ENCODE measurements at regions not wholly inside any gene's neighbourhood (a gene's known extent, or its start where the extent isn't known, plus 50 kb on each side); places are given as distances from the start of the nearest gene placed in this dataset.
A peak's percentile ranks its signal among the peaks of the same experiment; 100 is the strongest.

DNA sequence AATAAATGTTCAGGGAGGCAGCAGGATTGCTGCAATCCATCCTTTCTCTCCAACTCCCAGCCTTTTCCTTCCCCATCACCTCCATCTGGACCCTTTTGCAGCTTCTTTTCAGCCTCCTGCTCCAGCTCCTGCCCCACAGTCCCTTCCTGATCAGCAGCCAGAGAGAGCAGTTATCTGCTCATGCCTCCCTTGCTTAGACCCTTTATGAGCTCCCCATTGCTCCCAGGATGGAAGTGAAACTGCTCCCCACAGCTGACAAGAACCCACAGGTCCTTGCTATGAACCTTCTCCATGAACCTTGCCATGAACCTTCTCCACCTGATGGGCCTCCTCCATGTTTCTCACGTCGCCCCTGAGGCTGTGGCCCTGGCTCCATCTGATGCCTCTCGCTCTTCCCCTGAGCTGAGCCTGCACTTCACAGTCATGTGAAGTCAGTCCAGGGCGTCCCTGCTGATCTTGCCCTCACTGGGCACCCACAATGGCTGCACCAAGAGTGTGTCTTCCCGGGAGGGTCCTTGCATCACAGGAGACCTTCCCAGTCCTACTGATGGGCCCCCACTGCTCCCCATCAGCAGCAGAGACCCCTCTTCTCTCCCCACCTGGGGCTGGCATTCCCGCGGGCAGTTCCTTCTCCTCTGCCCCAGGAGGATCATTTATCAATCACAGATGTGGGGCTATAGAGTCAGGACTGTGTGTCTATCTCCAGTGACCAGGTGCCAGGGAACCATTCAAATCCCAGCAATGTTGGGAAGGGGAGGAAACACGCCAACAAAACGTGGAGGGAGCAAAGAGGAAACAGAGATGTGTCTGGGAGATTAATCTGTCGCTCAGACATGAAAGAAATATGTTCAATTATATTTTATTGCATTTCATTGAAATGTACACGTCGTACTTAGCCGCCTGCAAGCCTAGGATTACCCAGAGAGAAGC is 73.1 kb downstream of the MATN1 start:
- Histone ChIP-seq H3K9me3 (ENCODE audit: control insufficient read depth in 4 of 4, insufficient read depth in 3 of 4, low read length in 3 of 4) (no peaks in the 10 kb centered on the region), H3K27ac (ENCODE audit: low read depth in 1 of 2, low read length in 1 of 2) (no peak overlapping the region), H3K27me3 (ENCODE audit: control insufficient read depth in 3 of 3, insufficient read depth in 3 of 3, low read length in 2 of 3) (no peaks in the 10 kb centered on the region), H3K9ac (ENCODE audit: insufficient read depth in 1 of 2, low read length in 2 of 2) (no peak overlapping the region), H3K4me1 (ENCODE audit: control insufficient read depth in 5 of 5, insufficient read depth in 5 of 5, low read length in 5 of 5) (no peaks in the 10 kb centered on the region), H3K36me3 (ENCODE audit: control insufficient read depth in 4 of 4, insufficient read depth in 4 of 4, low read length in 4 of 4) (no peaks in the 10 kb centered on the region), H3K4me3 (no peak overlapping the region)
- DNase-seq, result no peak
- no peak for ATAC-seq (ENCODE audit: insufficient read depth, low FRiP score)
- TF ChIP-seq, protein P1, sequence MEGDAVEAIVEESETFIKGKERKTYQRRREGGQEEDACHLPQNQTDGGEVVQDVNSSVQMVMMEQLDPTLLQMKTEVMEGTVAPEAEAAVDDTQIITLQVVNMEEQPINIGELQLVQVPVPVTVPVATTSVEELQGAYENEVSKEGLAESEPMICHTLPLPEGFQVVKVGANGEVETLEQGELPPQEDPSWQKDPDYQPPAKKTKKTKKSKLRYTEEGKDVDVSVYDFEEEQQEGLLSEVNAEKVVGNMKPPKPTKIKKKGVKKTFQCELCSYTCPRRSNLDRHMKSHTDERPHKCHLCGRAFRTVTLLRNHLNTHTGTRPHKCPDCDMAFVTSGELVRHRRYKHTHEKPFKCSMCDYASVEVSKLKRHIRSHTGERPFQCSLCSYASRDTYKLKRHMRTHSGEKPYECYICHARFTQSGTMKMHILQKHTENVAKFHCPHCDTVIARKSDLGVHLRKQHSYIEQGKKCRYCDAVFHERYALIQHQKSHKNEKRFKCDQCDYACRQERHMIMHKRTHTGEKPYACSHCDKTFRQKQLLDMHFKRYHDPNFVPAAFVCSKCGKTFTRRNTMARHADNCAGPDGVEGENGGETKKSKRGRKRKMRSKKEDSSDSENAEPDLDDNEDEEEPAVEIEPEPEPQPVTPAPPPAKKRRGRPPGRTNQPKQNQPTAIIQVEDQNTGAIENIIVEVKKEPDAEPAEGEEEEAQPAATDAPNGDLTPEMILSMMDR (IDR thresholded peaks at IDR 0.05; ENCODE audit: control extremely low read depth, extremely low read depth), result no peak
- 59% methylated on average over 13 of the region's 13 CpGs for WGBS, 2 donors

DNA sequence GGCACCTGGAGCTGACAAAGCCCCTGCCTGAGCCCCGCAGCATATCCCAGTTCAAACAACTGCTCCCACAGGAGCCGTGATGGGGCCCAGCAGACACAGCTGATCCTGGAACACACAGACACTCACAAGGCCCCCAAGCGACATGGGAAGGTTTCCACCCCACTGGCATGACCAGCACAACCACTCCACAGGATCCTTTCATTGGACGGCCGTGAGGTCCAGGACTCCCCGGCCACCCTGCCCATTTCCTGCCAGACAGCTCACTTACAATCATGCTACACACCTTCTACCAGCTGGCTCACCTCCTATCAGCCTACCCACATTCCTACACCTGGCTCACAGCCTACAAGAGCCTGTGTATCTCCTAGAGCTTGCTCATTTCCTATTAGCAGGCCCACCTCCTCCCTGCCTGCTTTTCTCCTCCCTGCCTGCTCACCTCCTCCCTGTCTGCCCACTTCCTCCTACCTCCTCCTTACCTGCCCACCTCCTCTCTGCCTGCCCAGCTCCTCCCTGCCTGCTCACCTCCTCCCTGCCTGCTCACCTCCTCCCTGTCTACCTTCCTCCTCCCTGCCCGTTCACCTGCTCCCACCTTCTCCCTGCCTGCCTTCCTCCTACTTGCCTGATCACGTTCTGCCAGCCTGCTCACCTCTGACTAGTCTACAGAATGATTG is 73.9 kb downstream of the MATN1 start:
- H3K9ac ChIP-seq (ENCODE audit: insufficient read depth in 1 of 2, low read length in 2 of 2), result no peak overlapping the region
- no peak overlapping the region for H3K4me3 ChIP-seq
- H3K36me3 ChIP-seq (ENCODE audit: control insufficient read depth in 4 of 4, insufficient read depth in 4 of 4, low read length in 4 of 4), result no peaks in the 10 kb centered on the region
- ATAC-seq (ENCODE audit: insufficient read depth, low FRiP score), result no peak
- no peak overlapping the region for H3K27ac ChIP-seq (ENCODE audit: low read depth in 1 of 2, low read length in 1 of 2)
- TF ChIP-seq, protein P1 (IDR thresholded peaks at IDR 0.05; ENCODE audit: control extremely low read depth, extremely low read depth), result no peak
- no peaks in the 10 kb centered on the region for H3K27me3 ChIP-seq (ENCODE audit: control insufficient read depth in 3 of 3, insufficient read depth in 3 of 3, low read length in 2 of 3)
- no peaks in the 10 kb centered on the region for H3K9me3 ChIP-seq (ENCODE audit: control insufficient read depth in 4 of 4, insufficient read depth in 3 of 4, low read length in 3 of 4)
- no peaks in the 10 kb centered on the region for H3K4me1 ChIP-seq (ENCODE audit: control insufficient read depth in 5 of 5, insufficient read depth in 5 of 5, low read length in 5 of 5)
- DNase-seq, result peak in 1 of 3 donors; percentile 16
- 56 to 66% methylated on average over 8 of the region's 8 CpGs for WGBS, 2 donors

DNA sequence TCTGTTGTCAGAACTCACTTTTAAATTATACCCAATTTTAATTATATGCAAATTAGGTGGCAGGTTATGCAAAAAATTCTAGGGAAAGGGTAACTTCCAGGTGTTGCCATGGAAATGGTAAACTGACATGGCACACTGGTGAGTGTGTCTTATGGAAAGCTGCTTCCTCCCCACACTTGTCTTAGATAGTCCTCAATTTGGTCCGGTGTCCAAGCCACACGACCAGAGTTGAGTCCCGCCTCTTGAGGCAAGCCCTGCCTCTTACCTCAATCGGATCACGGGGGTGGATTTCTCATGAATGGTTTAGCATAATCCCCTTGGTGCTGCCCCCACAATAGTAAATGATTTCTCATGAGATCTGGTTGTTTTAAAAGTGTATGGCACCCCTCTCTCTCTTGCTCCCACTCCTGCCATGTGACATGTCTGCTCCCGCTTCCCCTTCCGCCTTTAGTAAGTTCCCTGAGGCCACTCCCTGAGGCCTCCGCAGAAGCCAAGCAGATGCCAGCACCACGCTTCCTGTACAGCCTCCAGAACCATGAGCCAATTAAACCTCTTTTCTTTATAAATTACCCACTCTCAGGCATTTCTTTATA is 74.9 kb downstream of the MATN1 start:
- H3K4me3 ChIP-seq, result no peak overlapping the region
- no peaks in the 10 kb centered on the region for H3K4me1 ChIP-seq (ENCODE audit: control insufficient read depth in 5 of 5, insufficient read depth in 5 of 5, low read length in 5 of 5)
- DNase-seq (no peak), ATAC-seq (ENCODE audit: insufficient read depth, low FRiP score) (no peak)
- no peak overlapping the region for H3K9ac ChIP-seq (ENCODE audit: insufficient read depth in 1 of 2, low read length in 2 of 2)
- no peaks in the 10 kb centered on the region for H3K36me3 ChIP-seq (ENCODE audit: control insufficient read depth in 4 of 4, insufficient read depth in 4 of 4, low read length in 4 of 4)
- no peak overlapping the region for H3K27ac ChIP-seq (ENCODE audit: low read depth in 1 of 2, low read length in 1 of 2)
- H3K27me3 ChIP-seq (ENCODE audit: control insufficient read depth in 3 of 3, insufficient read depth in 3 of 3, low read length in 2 of 3), result no peaks in the 10 kb centered on the region
- 65 to 74% methylated on average over 9 of the region's 9 CpGs for WGBS, 2 donors
- TF ChIP-seq, protein P1 (IDR thresholded peaks at IDR 0.05; ENCODE audit: control extremely low read depth, extremely low read depth), result no peak
- H3K9me3 ChIP-seq (ENCODE audit: control insufficient read depth in 4 of 4, insufficient read depth in 3 of 4, low read length in 3 of 4), result no peaks in the 10 kb centered on the region
